Mucosa of stomach (tissue), 1 donor: ENCODE measurements at regions not wholly inside any gene's neighbourhood (a gene's known extent, or its start where the extent isn't known, plus 50 kb on each side); places are given as distances from the start of the nearest gene placed in this dataset.
"Not testable (repeated sequence)": the region's sequence is repeated elsewhere in the genome, so short reads cannot be mapped to it uniquely, and the experiment has no call there.

ENCODE experiments used
- H3K27me3 ChIP-seq: one replicate; pipeline ENCODE4 v1.7.0; 2013; ENCODE audit warnings: mild to moderate bottlenecking, low read length; ENCODE audit not compliant: control insufficient read depth, insufficient read depth
- H3K36me3 ChIP-seq: one replicate; pipeline ENCODE4 v1.7.0; 2013; ENCODE audit warnings: low read length; ENCODE audit not compliant: control insufficient read depth, insufficient read depth
- H3K4me1 ChIP-seq: one replicate; pipeline ENCODE4 v1.7.0; 2013; ENCODE audit warnings: mild to moderate bottlenecking, low read length; ENCODE audit not compliant: control insufficient read depth, insufficient read depth
- H3K4me3 ChIP-seq: one replicate; pipeline ENCODE4 v1.7.0; 2013; ENCODE audit warnings: low read length
- H3K9ac ChIP-seq: one replicate; pipeline ENCODE4 v1.7.0; 2013; ENCODE audit warnings: mild to moderate bottlenecking, low read length, moderate library complexity
- H3K9me3 ChIP-seq: one replicate; pipeline ENCODE4 v1.7.0; 2013; ENCODE audit warnings: mild to moderate bottlenecking, low read length, moderate library complexity; ENCODE audit not compliant: control insufficient read depth
- donor health status: Pancreatic carcinoma.

GRCh38 chr11:134661660-134662059 lies 249.6 kb upstream of the B3GAT1 start:
- H3K4me1 ChIP-seq: no peaks in the 10 kb centered on the region
- H3K36me3 ChIP-seq: no peaks in the 10 kb centered on the region
- H3K9me3 ChIP-seq: no peaks in the 10 kb centered on the region
- H3K27me3 ChIP-seq: peaks cover 7% of the 10 kb centered on the region
- no peak overlapping the region for H3K9ac ChIP-seq
- H3K4me3 ChIP-seq: no peak overlapping the region

GRCh38 chr11:134660416-134660815 lies 248.4 kb upstream of the B3GAT1 start:
- H3K4me1 ChIP-seq: no peaks in the 10 kb centered on the region
- no peak overlapping the region for H3K9ac ChIP-seq
- H3K9me3 ChIP-seq: no peaks in the 10 kb centered on the region
- no peaks in the 10 kb centered on the region for H3K36me3 ChIP-seq
- H3K4me3 ChIP-seq: no peak overlapping the region
- peaks cover 3% of the 10 kb centered on the region for H3K27me3 ChIP-seq

- Histone ChIP-seq H3K36me3 (no peaks in the 10 kb centered on the region), H3K27me3 (peaks cover 3% of the 10 kb centered on the region), H3K9ac (no peak overlapping the region), H3K9me3 (no peaks in the 10 kb centered on the region), H3K4me3 (no peak overlapping the region), H3K4me1 (no peaks in the 10 kb centered on the region)
Observed at GRCh38 chr11:134659882-134660281, 247.8 kb upstream of the B3GAT1 start.

- Histone ChIP-seq H3K27me3 (peaks cover 3% of the 10 kb centered on the region), H3K4me3 (no peak overlapping the region), H3K4me1 (no peaks in the 10 kb centered on the region), H3K9ac (no peak overlapping the region), H3K9me3 (no peaks in the 10 kb centered on the region), H3K36me3 (no peaks in the 10 kb centered on the region)
Observed at GRCh38 chr11:134658481-134659225, 246.6 kb upstream of the B3GAT1 start.

- Histone ChIP-seq H3K9me3 (no peaks in the 10 kb centered on the region), H3K4me1 (no peaks in the 10 kb centered on the region), H3K9ac (no peak overlapping the region), H3K27me3 (peaks cover 3% of the 10 kb centered on the region), H3K36me3 (no peaks in the 10 kb centered on the region), H3K4me3 (no peak overlapping the region)
Observed at GRCh38 chr11:134657631-134658030, 245.6 kb upstream of the B3GAT1 start.

GRCh38 chr11:134656861-134657540 lies 245.0 kb upstream of the B3GAT1 start:
- H3K27me3 ChIP-seq: peaks cover 3% of the 10 kb centered on the region
- H3K9me3 ChIP-seq: no peaks in the 10 kb centered on the region
- no peak overlapping the region for H3K4me3 ChIP-seq
- no peak overlapping the region for H3K9ac ChIP-seq
- no peaks in the 10 kb centered on the region for H3K4me1 ChIP-seq
- no peaks in the 10 kb centered on the region for H3K36me3 ChIP-seq

GRCh38 chr11:134656086-134656840 lies 244.2 kb upstream of the B3GAT1 start:
- H3K4me3 ChIP-seq, H3K9ac ChIP-seq, H3K36me3 ChIP-seq, H3K9me3 ChIP-seq, H3K4me1 ChIP-seq, H3K27me3 ChIP-seq: not testable (repeated sequence)

GRCh38 chr11:134655189-134655989 lies 243.3 kb upstream of the B3GAT1 start:
- Histone ChIP-seq H3K9me3 (no peaks in the 10 kb centered on the region), H3K4me3 (no peak overlapping the region), H3K27me3 (peaks cover 3% of the 10 kb centered on the region), H3K4me1 (no peaks in the 10 kb centered on the region), H3K36me3 (no peaks in the 10 kb centered on the region), H3K9ac (no peak overlapping the region)

- Histone ChIP-seq H3K9ac (no peak overlapping the region), H3K4me1 (no peaks in the 10 kb centered on the region), H3K4me3 (no peak overlapping the region), H3K9me3 (no peaks in the 10 kb centered on the region), H3K27me3 (peaks cover 3% of the 10 kb centered on the region), H3K36me3 (no peaks in the 10 kb centered on the region)
Observed at GRCh38 chr11:134654161-134654915, 242.3 kb upstream of the B3GAT1 start.

- no peak overlapping the region for H3K9ac ChIP-seq
- no peaks in the 10 kb centered on the region for H3K36me3 ChIP-seq
- H3K27me3 ChIP-seq: peaks cover 3% of the 10 kb centered on the region
- H3K4me3 ChIP-seq: no peak overlapping the region
- no peaks in the 10 kb centered on the region for H3K4me1 ChIP-seq
- H3K9me3 ChIP-seq: no peaks in the 10 kb centered on the region
Observed at GRCh38 chr11:134652586-134653255, 240.7 kb upstream of the B3GAT1 start.
